Endothelial cell (in vitro differentiated cells): ENCODE measurements at regions not wholly inside any gene's neighbourhood (a gene's known extent, or its start where the extent isn't known, plus 50 kb on each side); places are given as distances from the start of the nearest gene placed in this dataset.

ENCODE experiments used
- DNase-seq: peaks from one replicate; pipeline ENCODE4 v3.0.0; 2021; ENCODE audit warnings: low spot score
- H3K27ac Mint-ChIP-seq: one replicate; pipeline ENCODE4 v1.8.0; 2021; ENCODE audit warnings: mixed read lengths, inconsistent platforms; ENCODE audit not compliant: unreplicated experiment
- H3K27me3 Mint-ChIP-seq: one replicate; pipeline ENCODE4 v1.8.0; 2021; ENCODE audit warnings: mild to moderate bottlenecking, moderate library complexity, mixed read lengths, inconsistent platforms; ENCODE audit not compliant: unreplicated experiment
- H3K36me3 Mint-ChIP-seq: one replicate; pipeline ENCODE4 v1.8.0; 2021; ENCODE audit warnings: mild to moderate bottlenecking, low read depth, mixed read lengths, inconsistent platforms; ENCODE audit not compliant: unreplicated experiment
- H3K4me1 Mint-ChIP-seq: one replicate; pipeline ENCODE4 v1.8.0; 2021; ENCODE audit warnings: mild to moderate bottlenecking, mixed read lengths, inconsistent platforms; ENCODE audit not compliant: unreplicated experiment
- H3K4me3 Mint-ChIP-seq: one replicate; pipeline ENCODE4 v1.8.0; 2021; ENCODE audit warnings: mild to moderate bottlenecking, mixed read lengths, inconsistent platforms; ENCODE audit not compliant: unreplicated experiment
- H3K9me3 Mint-ChIP-seq: one replicate; pipeline ENCODE4 v1.8.0; 2021; ENCODE audit warnings: mixed read lengths, inconsistent platforms; ENCODE audit not compliant: unreplicated experiment
- TF ChIP-seq, protein P1 (sequence below): fragments of 200-600 bp; sonication (generic); IDR thresholded peaks from one replicate; pipeline ENCODE4 v1.5.0; 2021; ENCODE audit warnings: antibody characterized with exemption; ENCODE audit not compliant: unreplicated experiment

DNA sequence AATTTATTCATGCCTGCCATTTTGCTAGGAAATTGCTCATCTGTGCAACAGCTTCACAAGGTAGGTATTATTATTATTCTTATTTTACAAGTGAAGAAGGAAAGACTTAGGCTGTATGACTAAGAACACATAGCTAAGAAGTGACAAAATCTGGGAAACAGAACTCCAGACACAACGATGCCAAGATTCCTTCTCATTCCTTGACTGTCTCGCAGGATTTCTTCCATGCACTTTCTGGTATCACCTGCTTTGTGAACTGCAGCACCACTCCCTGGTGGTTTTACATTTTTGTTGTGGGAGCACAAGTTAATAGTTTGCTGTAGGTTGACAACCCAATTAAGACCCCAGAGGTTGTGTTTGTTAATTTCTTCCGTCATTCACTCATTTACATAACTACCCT lies 188.5 kb downstream of the LACC1 start:
- Mint-ChIP-seq H3K9me3 (no peaks in the 10 kb centered on the region), H3K4me3 (no peak overlapping the region), H3K4me1 (no peaks in the 10 kb centered on the region), H3K36me3 (no peaks in the 10 kb centered on the region), H3K27ac (no peak overlapping the region), H3K27me3 (peaks cover 2% of the 10 kb centered on the region)
- no peak for DNase-seq
- TF ChIP-seq, protein P1, sequence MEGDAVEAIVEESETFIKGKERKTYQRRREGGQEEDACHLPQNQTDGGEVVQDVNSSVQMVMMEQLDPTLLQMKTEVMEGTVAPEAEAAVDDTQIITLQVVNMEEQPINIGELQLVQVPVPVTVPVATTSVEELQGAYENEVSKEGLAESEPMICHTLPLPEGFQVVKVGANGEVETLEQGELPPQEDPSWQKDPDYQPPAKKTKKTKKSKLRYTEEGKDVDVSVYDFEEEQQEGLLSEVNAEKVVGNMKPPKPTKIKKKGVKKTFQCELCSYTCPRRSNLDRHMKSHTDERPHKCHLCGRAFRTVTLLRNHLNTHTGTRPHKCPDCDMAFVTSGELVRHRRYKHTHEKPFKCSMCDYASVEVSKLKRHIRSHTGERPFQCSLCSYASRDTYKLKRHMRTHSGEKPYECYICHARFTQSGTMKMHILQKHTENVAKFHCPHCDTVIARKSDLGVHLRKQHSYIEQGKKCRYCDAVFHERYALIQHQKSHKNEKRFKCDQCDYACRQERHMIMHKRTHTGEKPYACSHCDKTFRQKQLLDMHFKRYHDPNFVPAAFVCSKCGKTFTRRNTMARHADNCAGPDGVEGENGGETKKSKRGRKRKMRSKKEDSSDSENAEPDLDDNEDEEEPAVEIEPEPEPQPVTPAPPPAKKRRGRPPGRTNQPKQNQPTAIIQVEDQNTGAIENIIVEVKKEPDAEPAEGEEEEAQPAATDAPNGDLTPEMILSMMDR: no peak

DNA sequence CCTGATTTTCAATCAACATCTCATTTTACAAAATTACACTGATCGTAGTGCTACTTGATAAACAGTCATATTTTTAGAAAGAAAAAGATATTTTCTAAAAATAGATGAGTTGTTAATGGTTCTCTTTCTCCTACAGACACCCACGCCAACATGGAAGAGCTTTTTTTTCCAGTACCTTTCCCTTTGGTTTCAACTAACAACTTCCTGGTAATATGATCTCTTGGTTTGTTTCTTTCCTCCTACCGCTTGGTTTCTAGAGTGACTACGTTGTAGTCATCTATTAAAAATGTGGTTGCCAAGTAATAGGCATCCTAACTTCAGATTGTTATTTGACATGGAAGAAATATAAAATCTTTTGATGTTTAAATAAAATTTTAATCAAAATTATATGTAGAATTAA lies 189.0 kb downstream of the LACC1 start:
- Mint-ChIP-seq H3K36me3 (no peaks in the 10 kb centered on the region), H3K9me3 (no peaks in the 10 kb centered on the region), H3K4me1 (no peaks in the 10 kb centered on the region), H3K4me3 (no peak overlapping the region), H3K27me3 (peaks cover 2% of the 10 kb centered on the region), H3K27ac (no peak overlapping the region)
- TF ChIP-seq, protein P1: no peak
- DNase-seq: no peak

DNA sequence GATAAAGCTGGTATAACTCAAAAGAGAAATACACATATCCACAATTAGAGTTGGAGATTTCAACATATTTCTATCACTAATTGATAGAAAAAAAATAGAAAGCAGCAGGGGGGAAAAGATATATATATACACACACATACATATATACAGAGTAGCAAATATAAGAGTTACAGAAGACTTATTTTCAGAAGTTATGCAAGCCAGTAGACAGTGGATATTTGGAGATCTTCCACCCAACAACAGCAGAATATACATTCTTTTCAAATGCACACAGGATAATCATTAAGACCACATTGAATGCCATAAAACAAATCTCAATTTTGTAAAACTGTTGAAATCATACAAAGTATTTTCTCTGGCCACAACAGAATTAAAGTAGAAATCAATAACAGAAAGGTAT lies 192.8 kb downstream of the LACC1 start:
- no peak for DNase-seq
- Mint-ChIP-seq H3K4me3 (no peak overlapping the region), H3K9me3 (no peaks in the 10 kb centered on the region), H3K36me3 (no peaks in the 10 kb centered on the region), H3K27me3 (peaks cover 1% of the 10 kb centered on the region), H3K4me1 (no peaks in the 10 kb centered on the region), H3K27ac (no peak overlapping the region)
- TF ChIP-seq, protein P1: no peak

DNA sequence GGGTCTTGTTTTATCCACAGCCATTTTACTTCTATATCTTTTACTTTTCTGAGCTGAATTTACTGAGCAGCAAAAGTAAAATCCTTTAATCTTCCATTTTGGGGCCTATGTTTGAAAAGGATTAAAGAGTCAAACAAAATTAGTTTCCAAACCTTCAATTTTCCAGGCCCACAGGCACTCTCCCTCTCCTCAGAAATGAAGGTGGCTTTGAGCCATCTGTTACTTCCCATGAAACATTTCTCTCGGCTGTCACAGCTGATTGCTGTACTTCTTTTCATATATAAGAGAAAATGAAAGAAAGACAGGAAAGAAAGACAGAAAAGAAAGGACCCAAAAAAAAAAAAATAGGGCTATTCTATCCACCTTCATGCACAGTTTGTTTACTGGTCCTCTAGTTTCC lies 194.9 kb downstream of the LACC1 start:
- Mint-ChIP-seq H3K4me3 (no peak overlapping the region), H3K27ac (no peak overlapping the region), H3K4me1 (peaks cover 13% of the 10 kb centered on the region), H3K27me3 (peaks cover 1% of the 10 kb centered on the region), H3K9me3 (no peaks in the 10 kb centered on the region), H3K36me3 (no peaks in the 10 kb centered on the region)
- TF ChIP-seq, protein P1: no peak
- DNase-seq: no peak

DNA sequence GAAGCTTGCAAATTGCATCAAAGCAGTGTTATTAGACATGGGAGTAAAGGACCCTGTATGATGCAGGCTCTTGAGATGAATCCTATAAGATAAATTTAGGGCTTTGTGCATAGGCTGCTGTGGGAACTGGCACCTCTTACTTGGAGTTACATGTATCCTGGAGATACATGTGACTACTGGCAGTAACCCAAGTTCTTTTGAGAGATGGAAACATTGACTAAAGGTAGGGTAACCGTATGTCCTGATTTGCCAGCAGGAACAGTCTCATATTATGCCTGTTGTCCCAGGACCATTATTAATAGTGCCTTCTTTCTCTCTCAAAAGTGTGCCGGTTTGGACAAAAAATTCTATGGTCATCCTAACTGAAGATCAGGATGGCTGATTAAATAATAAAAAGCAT lies 195.4 kb downstream of the LACC1 start:
- Mint-ChIP-seq H3K27ac (no peak overlapping the region), H3K27me3 (peaks cover 1% of the 10 kb centered on the region), H3K4me3 (no peak overlapping the region), H3K36me3 (no peaks in the 10 kb centered on the region), H3K9me3 (no peaks in the 10 kb centered on the region), H3K4me1 (peaks cover 16% of the 10 kb centered on the region)
- no peak for DNase-seq
- TF ChIP-seq, protein P1: no peak
